ENCODE measurements at regions not wholly inside any gene's neighbourhood (a gene's known extent, or its start where the extent isn't known, plus 50 kb on each side); places are given as distances from the start of the nearest gene placed in this dataset.

DNA sequence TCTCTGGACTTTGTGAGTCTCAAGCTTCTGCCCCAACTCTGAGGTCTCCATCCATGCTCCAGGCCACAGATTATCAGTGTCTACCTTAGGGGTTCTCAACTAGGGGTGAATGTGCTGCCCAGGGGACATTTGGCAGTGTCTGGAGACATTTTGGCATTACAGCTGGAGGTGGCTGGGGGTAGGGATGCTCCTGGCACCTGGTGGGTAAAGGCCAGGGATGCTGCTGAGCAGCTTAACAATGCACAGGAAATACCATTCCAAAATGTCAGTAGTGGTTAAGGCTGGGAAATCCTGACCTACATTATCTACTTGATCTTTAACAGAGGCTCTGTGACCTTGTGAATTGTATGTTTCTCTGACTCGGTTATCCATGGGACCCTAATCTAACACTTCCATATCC, 67.3 kb upstream of the PALS2 start:
- in situ Hi-C loops (cut with MboI; ENCODE audit: low sequenced_read_pairs): no loop called here
- no peaks in the 10 kb centered on the region for H3K9me3 ChIP-seq
- no peaks in the 10 kb centered on the region for H3K36me3 ChIP-seq (replicated peaks)
- H3K4me3 ChIP-seq: no peak overlapping the region
- DNase-seq (ENCODE audit: low spot score in 2 of 2): no peak
- H3K4me1 ChIP-seq: no peaks in the 10 kb centered on the region; the same call in 1 of the 2 replicates
- no peaks in the 10 kb centered on the region for H3K27me3 ChIP-seq (ENCODE audit: low read depth)

DNA sequence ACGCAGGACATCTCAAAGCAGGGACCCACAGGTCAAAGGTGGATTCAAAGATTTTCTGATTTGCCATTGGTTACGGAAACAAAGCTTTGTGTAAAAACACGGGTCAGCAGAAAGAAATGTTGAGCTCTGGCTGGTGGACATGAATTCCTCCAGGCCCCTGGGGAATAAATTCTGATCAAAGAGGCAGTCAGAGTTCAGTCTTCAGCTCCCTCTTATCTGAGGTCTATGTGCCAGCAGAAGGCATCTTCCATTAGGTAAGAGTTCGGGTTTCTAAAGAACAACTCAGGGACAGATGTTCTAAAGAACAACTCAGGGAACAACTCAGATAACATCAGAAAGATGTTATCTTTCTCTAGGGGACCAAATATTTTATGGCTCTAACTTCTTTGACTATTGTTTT, 64.9 kb upstream of the PALS2 start:
- H3K4me1 ChIP-seq: no peaks in the 10 kb centered on the region; the same call in 1 of the 2 replicates
- no peak overlapping the region for H3K4me3 ChIP-seq
- in situ Hi-C loops (cut with MboI; ENCODE audit: low sequenced_read_pairs): no loop called here
- no peaks in the 10 kb centered on the region for H3K9me3 ChIP-seq
- H3K36me3 ChIP-seq (replicated peaks): no peaks in the 10 kb centered on the region
- no peak for DNase-seq (ENCODE audit: low spot score in 2 of 2)
- H3K27me3 ChIP-seq (ENCODE audit: low read depth): no peaks in the 10 kb centered on the region

DNA sequence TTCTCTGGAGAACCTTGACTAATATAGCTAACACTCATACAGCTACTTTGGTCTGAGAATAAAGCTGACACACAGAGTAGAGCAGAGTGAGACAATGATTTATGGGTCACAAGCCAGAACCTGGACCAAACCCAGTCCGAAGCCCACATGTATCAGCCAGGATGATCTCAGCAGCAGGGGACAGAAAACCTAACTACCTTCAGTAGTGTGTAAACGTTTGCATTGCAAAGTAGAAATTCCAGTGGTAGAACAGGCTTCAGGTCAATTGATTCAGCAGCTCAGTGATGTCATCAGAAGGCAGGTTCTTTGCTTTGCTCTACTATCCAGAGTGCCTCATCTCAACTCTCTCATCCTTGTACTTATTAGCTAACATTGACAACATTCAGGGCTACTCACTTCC, 62.5 kb upstream of the PALS2 start:
- Histone ChIP-seq H3K4me1 (no peaks in the 10 kb centered on the region), H3K9me3 (no peaks in the 10 kb centered on the region), H3K27me3 (ENCODE audit: low read depth) (no peaks in the 10 kb centered on the region), H3K36me3 (replicated peaks) (no peaks in the 10 kb centered on the region), H3K4me3 (no peak overlapping the region)
- no peak for DNase-seq (ENCODE audit: low spot score in 2 of 2)
- in situ Hi-C loops (cut with MboI; ENCODE audit: low sequenced_read_pairs): no loop called here

DNA sequence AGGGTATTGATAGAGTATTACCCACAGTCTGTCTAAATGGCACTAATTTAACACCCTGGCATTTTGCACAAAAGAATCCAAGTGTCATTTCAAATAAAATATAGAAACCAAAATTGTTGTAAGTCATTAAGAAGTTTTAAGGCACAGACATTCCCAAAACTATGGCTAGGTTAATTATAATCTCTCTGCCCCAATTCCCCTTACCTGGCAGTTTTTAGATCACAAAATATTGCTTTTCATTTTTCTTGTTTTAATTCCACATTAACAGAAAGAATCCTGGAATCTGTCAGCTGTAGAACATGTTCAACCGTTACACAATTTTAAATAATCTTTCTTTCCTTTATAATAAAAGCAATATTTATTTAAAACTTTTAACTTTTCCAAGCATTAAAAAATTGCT, 56.1 kb upstream of the PALS2 start:
- Histone ChIP-seq H3K36me3 (replicated peaks) (no peaks in the 10 kb centered on the region), H3K27me3 (ENCODE audit: low read depth) (no peaks in the 10 kb centered on the region), H3K9me3 (no peaks in the 10 kb centered on the region), H3K4me3 (no peak overlapping the region), H3K4me1 (peaks cover 6% of the 10 kb centered on the region)
- DNase-seq (ENCODE audit: low spot score in 2 of 2): no peak
- in situ Hi-C loops (cut with MboI; ENCODE audit: low sequenced_read_pairs): no loop called here

DNA sequence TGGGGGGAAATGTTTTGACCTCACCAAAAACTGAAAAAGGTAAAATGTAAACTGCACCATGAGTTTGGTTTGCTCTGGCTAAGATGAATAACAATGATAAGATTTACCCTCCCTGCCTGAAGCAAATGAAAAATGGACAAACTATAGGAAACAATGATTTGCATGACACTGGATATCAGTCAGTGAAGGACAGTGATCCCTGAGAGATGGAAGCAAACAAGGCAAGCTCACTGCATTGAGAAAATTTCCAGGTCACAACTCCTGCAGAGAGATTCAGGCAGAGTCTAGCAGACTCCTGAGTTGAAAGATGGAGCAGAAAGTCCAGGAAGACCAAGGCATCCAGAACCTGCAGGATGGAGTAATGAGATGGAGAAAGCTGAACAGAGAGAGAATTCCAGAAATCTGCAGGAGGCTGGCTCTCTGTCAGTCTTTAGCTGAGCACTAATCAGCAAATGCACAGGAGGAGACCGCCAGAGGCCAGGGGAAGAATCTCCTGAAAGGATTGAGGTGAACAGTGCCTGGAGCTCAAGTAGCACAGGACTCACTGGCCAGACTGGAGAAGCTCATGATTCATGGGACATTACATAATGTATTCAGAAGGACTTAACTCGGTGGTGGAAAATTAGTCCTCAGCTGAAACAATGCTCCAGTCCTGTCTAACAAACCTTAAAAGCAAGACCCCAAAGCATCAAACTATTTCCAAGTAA, 51.2 kb upstream of the PALS2 start:
- Histone ChIP-seq H3K9me3 (no peaks in the 10 kb centered on the region), H3K4me3 (no peak overlapping the region), H3K36me3 (replicated peaks) (no peaks in the 10 kb centered on the region), H3K27me3 (ENCODE audit: low read depth) (no peaks in the 10 kb centered on the region), H3K4me1 (peaks cover 12% of the 10 kb centered on the region)
- peak; percentile 26 to 73 for DNase-seq (ENCODE audit: low spot score in 2 of 2)
- in situ Hi-C loops (cut with MboI; ENCODE audit: low sequenced_read_pairs): no loop called here
